SK-N-SH (cell line): ENCODE measurements at regions not wholly inside any gene's neighbourhood (a gene's known extent, or its start where the extent isn't known, plus 50 kb on each side); places are given as distances from the start of the nearest gene placed in this dataset.

ENCODE experiments used
- CTCF ChIA-PET: fragments of 300-600, 350-600 bp; formaldehyde crosslinking; extraction: SDS; loops from one replicate; lab custom pipeline; 2021; lab: Yijun Ruan, JAX
- POLR2A ChIA-PET: fragments of 350-600 bp; sonication (Branson Sonifier 250); formaldehyde crosslinking; extraction: SDS; loops from one replicate; lab custom pipeline; 2020; ENCODE audit warnings: antibody characterized with exemption, inconsistent platforms; lab: Yijun Ruan, JAX
- DNase-seq: peaks from one replicate; pipeline ENCODE4 v3.0.0; 2012
- H2AFZ ChIP-seq: fragments of 200-600 bp; sonication (generic); 2 replicates; pipeline ENCODE4 v1.8.1; 2016; ENCODE audit warnings: antibody characterized with exemption, mild to moderate bottlenecking, low read depth
- H3F3A ChIP-seq: fragments of 200-600 bp; sonication (generic); replicated peaks from 2 replicates; pipeline ENCODE3; 2016; ENCODE audit warnings: antibody characterized with exemption, mild to moderate bottlenecking; ENCODE audit not compliant: insufficient read depth
- H3K27ac ChIP-seq, 2 experiments: fragments of 200-500 bp in 1 of 2; fragments of 200-600 bp in 1 of 2; sonication (Bioruptor generic) in 1 of 2; sonication (generic), shearing (Covaris generic) in 1 of 2; 2 replicates each; pipeline versions ENCODE4 v1.5.1 to v1.6.1; 2014 to 2016; ENCODE audit warnings: low read depth in 2 of 2, inconsistent platforms in 1 of 2, low read length in 1 of 2, mild to moderate bottlenecking in 1 of 2, mixed read lengths in 1 of 2
- H3K27me3 ChIP-seq: fragments of 200-600 bp; sonication (generic), shearing (Covaris generic); 2 replicates; pipeline ENCODE4 v1.6.1; 2016; ENCODE audit warnings: mixed run types; ENCODE audit not compliant: insufficient read depth
- H3K36me3 ChIP-seq, 2 experiments: fragments of 200-500 bp in 1 of 2; fragments of 200-600 bp in 1 of 2; sonication (Bioruptor generic) in 1 of 2; sonication (generic) in 1 of 2; replicated peaks in 1 of 2; 2 replicates each; pipeline versions ENCODE3 to v1.5.1; 2014 to 2016; ENCODE audit warnings: low read length in 1 of 2, mild to moderate bottlenecking in 1 of 2; ENCODE audit not compliant: insufficient read depth in 2 of 2, control insufficient read depth in 1 of 2
- H3K4me1 ChIP-seq, 2 experiments: fragments of 200-500 bp in 1 of 2; fragments of 200-600 bp in 1 of 2; sonication (Bioruptor generic) in 1 of 2; sonication (generic), shearing (Covaris generic) in 1 of 2; 2 replicates each; pipeline versions ENCODE4 v1.5.1 to v1.6.1; 2014 to 2016; ENCODE audit warnings: low read depth in 1 of 2, low read length in 1 of 2, mixed run types in 1 of 2; ENCODE audit not compliant: insufficient read depth in 2 of 2, control insufficient read depth in 1 of 2
- H3K4me2 ChIP-seq: fragments of 200-600 bp; sonication (generic), shearing (Covaris generic); 2 replicates; pipeline ENCODE4 v1.6.1; 2017; ENCODE audit warnings: mixed run types
- H3K4me3 ChIP-seq, 2 experiments: fragments of 200-500 bp in 1 of 2; fragments of 200-600 bp in 1 of 2; sonication (Bioruptor generic) in 1 of 2; sonication (generic), shearing (Covaris generic) in 1 of 2; 2 replicates each; pipeline versions ENCODE4 v1.5.1 to v1.8.1; 2014 to 2016; ENCODE audit warnings: low read depth in 2 of 2, inconsistent platforms in 1 of 2, low read length in 1 of 2, mild to moderate bottlenecking in 1 of 2, mixed read lengths in 1 of 2, moderate library complexity in 1 of 2
- H3K79me2 ChIP-seq: fragments of 200-600 bp; sonication (generic); 2 replicates; pipeline ENCODE4 v1.8.1; 2017; ENCODE audit warnings: mild to moderate bottlenecking; ENCODE audit not compliant: insufficient read depth
- H3K9ac ChIP-seq: fragments of 200-600 bp; sonication (generic); 2 replicates; pipeline ENCODE4 v1.6.1; 2017; ENCODE audit warnings: mixed run types
- H3K9me2 ChIP-seq: fragments of 200-600 bp; sonication (generic); 2 replicates; pipeline ENCODE4 v1.6.1; 2017; ENCODE audit warnings: mixed run types
- H3K9me3 ChIP-seq: fragments of 200-600 bp; sonication (generic); 2 replicates; pipeline ENCODE4 v1.6.1; 2017; ENCODE audit warnings: mixed run types, mild to moderate bottlenecking, moderate library complexity
- H4K20me1 ChIP-seq: fragments of 200-600 bp; sonication (generic); 2 replicates; pipeline ENCODE4 v1.6.1; 2017; ENCODE audit warnings: mild to moderate bottlenecking, mixed run types; ENCODE audit not compliant: insufficient read depth
- FOSL2 ChIP-seq: IDR thresholded peaks from 2 replicates; pipeline ENCODE4 v1.4.0; 2012; ENCODE audit warnings: low read depth, mild to moderate bottlenecking, moderate library complexity, borderline replicate concordance
- FOXM1 ChIP-seq: IDR thresholded peaks from 2 replicates; pipeline ENCODE4 v1.4.0; 2012; ENCODE audit warnings: low read depth, mild to moderate bottlenecking
- GABPA ChIP-seq: IDR thresholded peaks from 2 replicates; pipeline ENCODE4 v1.4.0; 2012; ENCODE audit warnings: low read depth, mild to moderate bottlenecking
- NFIC ChIP-seq: IDR thresholded peaks from 2 replicates; pipeline ENCODE4 v1.4.0; 2012; ENCODE audit warnings: borderline replicate concordance
- RAD21 ChIP-seq: IDR thresholded peaks from 2 replicates; pipeline ENCODE4 v1.6.1; 2012; ENCODE audit warnings: mild to moderate bottlenecking, low read length
- SMC3 ChIP-seq: IDR thresholded peaks from 2 replicates; pipeline ENCODE4 v1.6.1; 2012; ENCODE audit warnings: low read depth, low read length, improper control_type of control experiment
- TAF1 ChIP-seq: IDR thresholded peaks from 2 replicates; pipeline ENCODE4 v1.6.1; 2012; ENCODE audit warnings: low read depth, mild to moderate bottlenecking, low read length, moderate library complexity, borderline replicate concordance
- TCF12 ChIP-seq: IDR thresholded peaks from 2 replicates; pipeline ENCODE4 v1.4.0; 2012
- YY1 ChIP-seq: IDR thresholded peaks from 2 replicates; pipeline ENCODE4 v1.4.0; 2012; ENCODE audit warnings: low read depth, mild to moderate bottlenecking
- WGBS: methylation state at CpG from one replicate; pipeline ENCODE4 v1.1.6; 2017; ENCODE audit warnings: low lambda C conversion rate; 5-methylcytosine and 5-hydroxymethylcytosine counted together
- TF ChIP-seq, protein P1 (sequence below): IDR thresholded peaks from 2 replicates; pipeline ENCODE4 v1.6.1; 2012; ENCODE audit warnings: mild to moderate bottlenecking, low read depth, low read length, moderate library complexity
- TF ChIP-seq, protein P2 (sequence below): fragments of 150-350 bp; IDR thresholded peaks from 2 replicates; pipeline ENCODE4 v1.6.1; 2016; ENCODE audit warnings: mild to moderate bottlenecking, low read depth, low read length
- TF ChIP-seq, protein P3 (sequence below): IDR thresholded peaks from 2 replicates; pipeline ENCODE4 v1.4.0; 2012; ENCODE audit warnings: low read depth, borderline replicate concordance

DNA sequence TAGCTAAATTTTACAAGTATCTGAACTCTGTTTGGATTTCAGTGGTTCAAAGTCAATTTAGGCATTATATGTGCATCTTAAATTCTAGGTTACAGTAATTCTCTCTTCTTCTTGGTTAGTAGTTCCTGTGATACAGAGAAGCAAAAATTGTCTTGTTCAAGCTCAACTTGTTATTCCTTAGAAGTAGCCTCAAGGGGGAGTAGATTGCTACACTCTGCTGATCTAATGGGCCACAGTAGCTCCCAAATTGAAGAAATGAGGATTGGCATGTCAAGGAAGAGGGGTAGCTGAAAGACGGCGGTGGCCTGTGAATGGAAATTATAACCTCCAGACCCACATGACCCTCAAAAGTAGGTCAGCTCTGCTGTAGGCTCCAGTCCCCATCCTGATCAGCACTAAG lies 334.7 kb downstream of the HRH4 start:
- Histone ChIP-seq H3K27me3 (no peaks in the 10 kb centered on the region), H3K9me2 (no peaks in the 10 kb centered on the region), H2AFZ (no peak overlapping the region), H4K20me1 (no peaks in the 10 kb centered on the region), H3F3A (no peaks in the 10 kb centered on the region), H3K27ac (no peak overlapping the region), H3K4me3 (no peak overlapping the region), H3K4me2 (no peak overlapping the region), H3K36me3 (no peaks in the 10 kb centered on the region), H3K9ac (no peak overlapping the region), H3K4me1 (peaks cover 0 to 11% of the 10 kb centered on the region in 2 experiments; a peak in 1 of 4 replicates), H3K79me2 (no peaks in the 10 kb centered on the region), H3K9me3 (no peaks in the 10 kb centered on the region)
- TF ChIP-seq TCF12 (no peak), GABPA (no peak)
- CTCF ChIA-PET: no interaction called here
- DNase-seq: no peak
- WGBS: 50% methylated on average over 2 of the region's 2 CpGs
- POLR2A ChIA-PET: interaction anchor here (0.7 kb wide), 1 partner anchor 69 kb away, joined by 3 read pairs; no protein-coding TSS in a partner anchor

DNA sequence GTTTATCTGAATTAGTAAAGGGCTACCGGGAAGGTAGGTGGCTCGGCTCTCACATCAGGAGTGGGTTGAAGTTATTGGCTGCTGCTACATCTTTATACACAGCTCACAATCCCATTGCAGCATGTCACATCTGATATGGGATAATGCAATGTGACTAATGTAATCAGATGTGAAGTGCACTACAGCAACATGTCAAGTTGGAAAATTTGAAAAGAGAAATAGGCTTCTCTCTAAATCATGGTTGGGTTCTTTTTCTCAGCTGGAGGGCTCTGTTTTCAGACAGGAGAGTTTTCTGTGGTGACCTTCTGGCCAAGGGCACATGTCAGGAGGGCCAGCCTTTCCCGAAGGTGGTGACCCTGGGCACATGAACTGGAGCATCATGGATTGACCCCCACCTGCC lies 337.5 kb downstream of the HRH4 start:
- ChIA-PET POLR2A (no interaction called here), CTCF (interaction anchor here (0.8 kb wide), 1 partner anchor 71 kb away, joined by 3 read pairs; no protein-coding TSS in a partner anchor)
- WGBS: 12% methylated on average over 3 of the region's 3 CpGs
- Histone ChIP-seq H4K20me1 (no peaks in the 10 kb centered on the region), H3K36me3 (no peaks in the 10 kb centered on the region), H3K4me3 (no peak overlapping the region), H3F3A (no peaks in the 10 kb centered on the region), H3K9me2 (no peaks in the 10 kb centered on the region), H3K27me3 (no peaks in the 10 kb centered on the region), H3K9ac (no peak overlapping the region), H3K27ac (no peak overlapping the region), H3K4me1 (peaks cover 0 to 6% of the 10 kb centered on the region in 2 experiments; a peak in 1 of 4 replicates), H3K9me3 (no peaks in the 10 kb centered on the region), H3K79me2 (no peaks in the 10 kb centered on the region), H3K4me2 (no peak overlapping the region), H2AFZ (no peak overlapping the region)
- TF ChIP-seq FOXM1: no peak
- TF ChIP-seq SMC3: no peak
- TF ChIP-seq YY1: no peak
- TF ChIP-seq NFIC: no peak
- no peak for DNase-seq

DNA sequence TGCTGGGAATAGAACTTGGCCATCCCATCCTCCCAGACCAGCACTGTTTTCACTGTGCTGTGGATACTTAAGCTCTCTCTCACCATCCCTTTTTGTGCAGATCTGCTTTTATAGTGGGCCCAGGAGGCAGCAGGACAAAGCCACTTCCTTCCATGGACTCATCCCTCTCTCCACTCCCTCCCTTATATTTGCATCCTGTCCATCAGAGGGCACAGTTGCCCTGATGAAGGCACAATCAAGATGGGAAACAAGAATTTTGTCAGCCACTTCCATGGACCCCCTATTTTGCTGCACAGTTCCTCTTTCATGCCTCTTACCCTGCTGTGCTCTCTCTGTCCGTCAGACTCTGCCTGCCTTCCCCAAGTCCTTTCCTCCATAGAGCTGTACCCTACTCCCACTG lies 338.7 kb downstream of the HRH4 start:
- no peaks in the 10 kb centered on the region for H3K27me3 ChIP-seq
- CTCF ChIA-PET: interaction anchor here (1.0 kb wide), 1 partner anchor 310 kb away, joined by 3 read pairs; no protein-coding TSS in a partner anchor
- DNase-seq: no peak

More for the DNA sequence above, 338.7 kb downstream of the HRH4 start:
- 50% methylated on average over 1 of the region's 1 CpG for WGBS
- TF ChIP-seq TAF1 (no peak), RAD21 (peak; percentile 46), FOSL2 (no peak)
- TF ChIP-seq, protein P1, sequence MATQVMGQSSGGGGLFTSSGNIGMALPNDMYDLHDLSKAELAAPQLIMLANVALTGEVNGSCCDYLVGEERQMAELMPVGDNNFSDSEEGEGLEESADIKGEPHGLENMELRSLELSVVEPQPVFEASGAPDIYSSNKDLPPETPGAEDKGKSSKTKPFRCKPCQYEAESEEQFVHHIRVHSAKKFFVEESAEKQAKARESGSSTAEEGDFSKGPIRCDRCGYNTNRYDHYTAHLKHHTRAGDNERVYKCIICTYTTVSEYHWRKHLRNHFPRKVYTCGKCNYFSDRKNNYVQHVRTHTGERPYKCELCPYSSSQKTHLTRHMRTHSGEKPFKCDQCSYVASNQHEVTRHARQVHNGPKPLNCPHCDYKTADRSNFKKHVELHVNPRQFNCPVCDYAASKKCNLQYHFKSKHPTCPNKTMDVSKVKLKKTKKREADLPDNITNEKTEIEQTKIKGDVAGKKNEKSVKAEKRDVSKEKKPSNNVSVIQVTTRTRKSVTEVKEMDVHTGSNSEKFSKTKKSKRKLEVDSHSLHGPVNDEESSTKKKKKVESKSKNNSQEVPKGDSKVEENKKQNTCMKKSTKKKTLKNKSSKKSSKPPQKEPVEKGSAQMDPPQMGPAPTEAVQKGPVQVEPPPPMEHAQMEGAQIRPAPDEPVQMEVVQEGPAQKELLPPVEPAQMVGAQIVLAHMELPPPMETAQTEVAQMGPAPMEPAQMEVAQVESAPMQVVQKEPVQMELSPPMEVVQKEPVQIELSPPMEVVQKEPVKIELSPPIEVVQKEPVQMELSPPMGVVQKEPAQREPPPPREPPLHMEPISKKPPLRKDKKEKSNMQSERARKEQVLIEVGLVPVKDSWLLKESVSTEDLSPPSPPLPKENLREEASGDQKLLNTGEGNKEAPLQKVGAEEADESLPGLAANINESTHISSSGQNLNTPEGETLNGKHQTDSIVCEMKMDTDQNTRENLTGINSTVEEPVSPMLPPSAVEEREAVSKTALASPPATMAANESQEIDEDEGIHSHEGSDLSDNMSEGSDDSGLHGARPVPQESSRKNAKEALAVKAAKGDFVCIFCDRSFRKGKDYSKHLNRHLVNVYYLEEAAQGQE: no peak
- TF ChIP-seq, protein P2, sequence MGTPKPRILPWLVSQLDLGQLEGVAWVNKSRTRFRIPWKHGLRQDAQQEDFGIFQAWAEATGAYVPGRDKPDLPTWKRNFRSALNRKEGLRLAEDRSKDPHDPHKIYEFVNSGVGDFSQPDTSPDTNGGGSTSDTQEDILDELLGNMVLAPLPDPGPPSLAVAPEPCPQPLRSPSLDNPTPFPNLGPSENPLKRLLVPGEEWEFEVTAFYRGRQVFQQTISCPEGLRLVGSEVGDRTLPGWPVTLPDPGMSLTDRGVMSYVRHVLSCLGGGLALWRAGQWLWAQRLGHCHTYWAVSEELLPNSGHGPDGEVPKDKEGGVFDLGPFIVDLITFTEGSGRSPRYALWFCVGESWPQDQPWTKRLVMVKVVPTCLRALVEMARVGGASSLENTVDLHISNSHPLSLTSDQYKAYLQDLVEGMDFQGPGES: no peak
- TF ChIP-seq, protein P3, sequence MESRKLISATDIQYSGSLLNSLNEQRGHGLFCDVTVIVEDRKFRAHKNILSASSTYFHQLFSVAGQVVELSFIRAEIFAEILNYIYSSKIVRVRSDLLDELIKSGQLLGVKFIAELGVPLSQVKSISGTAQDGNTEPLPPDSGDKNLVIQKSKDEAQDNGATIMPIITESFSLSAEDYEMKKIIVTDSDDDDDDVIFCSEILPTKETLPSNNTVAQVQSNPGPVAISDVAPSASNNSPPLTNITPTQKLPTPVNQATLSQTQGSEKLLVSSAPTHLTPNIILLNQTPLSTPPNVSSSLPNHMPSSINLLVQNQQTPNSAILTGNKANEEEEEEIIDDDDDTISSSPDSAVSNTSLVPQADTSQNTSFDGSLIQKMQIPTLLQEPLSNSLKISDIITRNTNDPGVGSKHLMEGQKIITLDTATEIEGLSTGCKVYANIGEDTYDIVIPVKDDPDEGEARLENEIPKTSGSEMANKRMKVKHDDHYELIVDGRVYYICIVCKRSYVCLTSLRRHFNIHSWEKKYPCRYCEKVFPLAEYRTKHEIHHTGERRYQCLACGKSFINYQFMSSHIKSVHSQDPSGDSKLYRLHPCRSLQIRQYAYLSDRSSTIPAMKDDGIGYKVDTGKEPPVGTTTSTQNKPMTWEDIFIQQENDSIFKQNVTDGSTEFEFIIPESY: no peak
- Histone ChIP-seq H3K9me3 (no peaks in the 10 kb centered on the region), H3K27ac (no peak overlapping the region), H4K20me1 (no peaks in the 10 kb centered on the region), H3K4me3 (no peak overlapping the region), H3K4me2 (no peak overlapping the region), H3K79me2 (no peaks in the 10 kb centered on the region), H3K36me3 (no peaks in the 10 kb centered on the region), H2AFZ (no peak overlapping the region), H3F3A (no peaks in the 10 kb centered on the region), H3K9me2 (no peaks in the 10 kb centered on the region), H3K9ac (no peak overlapping the region), H3K4me1 (peaks cover 0 to 6% of the 10 kb centered on the region in 2 experiments; a peak in 1 of 4 replicates)
- POLR2A ChIA-PET: no interaction called here
